GM23248 (cell line): ENCODE measurements at regions not wholly inside any gene's neighbourhood (a gene's known extent, or its start where the extent isn't known, plus 50 kb on each side); places are given as distances from the start of the nearest gene placed in this dataset.

Experiments used
- DNase-seq: peaks from one replicate; pipeline ENCODE4 v3.0.0-alpha.2; 2015
- H2AFZ ChIP-seq: fragments of 200-600 bp; sonication (generic); 2 replicates; pipeline ENCODE4 v1.6.1; 2016; ENCODE audit warnings: antibody characterized with exemption
- H3F3A ChIP-seq: fragments of 200-600 bp; sonication (generic); 2 replicates; pipeline ENCODE4 v1.6.1; 2016; ENCODE audit warnings: mild to moderate bottlenecking, antibody characterized with exemption, mixed run types; ENCODE audit not compliant: insufficient read depth
- H3K27ac ChIP-seq: fragments of 200-600 bp; sonication (generic); 2 replicates; pipeline ENCODE4 v1.5.1; 2016; ENCODE audit warnings: mild to moderate bottlenecking
- H3K27me3 ChIP-seq: fragments of 200-600 bp; sonication (generic); replicated peaks from 2 replicates; pipeline ENCODE4 v1.6.1; 2016; ENCODE audit warnings: mild to moderate bottlenecking; ENCODE audit not compliant: insufficient read depth
- H3K36me3 ChIP-seq: fragments of 200-600 bp; sonication (generic); 2 replicates; pipeline ENCODE4 v1.6.1; 2016; ENCODE audit warnings: low read depth, mild to moderate bottlenecking
- H3K4me1 ChIP-seq: fragments of 200-600 bp; sonication (generic); 2 replicates; pipeline ENCODE4 v1.6.1; 2016; ENCODE audit warnings: mild to moderate bottlenecking; ENCODE audit not compliant: insufficient read depth
- H3K4me2 ChIP-seq: fragments of 200-600 bp; sonication (generic); one replicate; pipeline ENCODE4 v1.6.1; 2016; ENCODE audit warnings: mild to moderate bottlenecking; ENCODE audit not compliant: unreplicated experiment
- H3K4me3 ChIP-seq: fragments of 200-600 bp; sonication (generic); 2 replicates; pipeline ENCODE4 v1.5.1; 2016; ENCODE audit warnings: mild to moderate bottlenecking
- H3K79me2 ChIP-seq: fragments of 200-600 bp; sonication (generic); 2 replicates; pipeline ENCODE4 v1.6.1; 2016; ENCODE audit warnings: mild to moderate bottlenecking; ENCODE audit not compliant: insufficient read depth
- H3K9ac ChIP-seq: fragments of 200-600 bp; sonication (generic); 2 replicates; pipeline ENCODE4 v1.6.1; 2016; ENCODE audit warnings: mild to moderate bottlenecking
- H3K9me2 ChIP-seq: fragments of 200-600 bp; sonication (generic); 2 replicates; pipeline ENCODE4 v1.6.1; 2016; ENCODE audit warnings: mixed run types, mild to moderate bottlenecking, moderate library complexity; ENCODE audit not compliant: insufficient read depth
- H3K9me3 ChIP-seq: fragments of 200-600 bp; sonication (generic); one replicate; pipeline ENCODE4 v1.6.1; 2017; ENCODE audit warnings: low read depth
- H4K20me1 ChIP-seq: fragments of 200-600 bp; sonication (generic); 2 replicates; pipeline ENCODE4 v1.6.0; 2016; ENCODE audit not compliant: insufficient read depth
- EZH2 ChIP-seq: fragments of 200-600 bp; sonication (generic); IDR thresholded peaks from 2 replicates; pipeline ENCODE4 v1.6.1; 2018; ENCODE audit warnings: antibody characterized with exemption, mild to moderate bottlenecking; ENCODE audit not compliant: insufficient read depth, poor library complexity, severe bottlenecking
- EZH2phosphoT487 ChIP-seq: fragments of 200-600 bp; sonication (generic); IDR thresholded peaks from 2 replicates; pipeline ENCODE4 v1.6.1; 2018; ENCODE audit warnings: antibody characterized with exemption, moderate library complexity, mild to moderate bottlenecking, low read depth; ENCODE audit not compliant: insufficient read depth
- WGBS, 2 experiments: methylation state at CpG; one replicate each; pipeline ENCODE4 v1.1.6; 2015 to 2017; ENCODE audit warnings: low lambda C conversion rate in 2 of 2, low coverage in 1 of 2; ENCODE audit errors: missing lambda C conversion rate in 2 of 2; 5-methylcytosine and 5-hydroxymethylcytosine counted together
- in situ Hi-C: fragments of 300-500 bp; cut with MboI; formaldehyde crosslinking; loops from 2 replicates; pipeline ENCODE4 v1.15.0; 2020

- TF ChIP-seq EZH2phosphoT487 (no peak), EZH2 (no peak)
- H3K9me2 ChIP-seq: no peaks in the 10 kb centered on the region
Observed at GRCh38 chr6:22819209-22819608, 249.8 kb downstream of the HDGFL1 start.

DNA sequence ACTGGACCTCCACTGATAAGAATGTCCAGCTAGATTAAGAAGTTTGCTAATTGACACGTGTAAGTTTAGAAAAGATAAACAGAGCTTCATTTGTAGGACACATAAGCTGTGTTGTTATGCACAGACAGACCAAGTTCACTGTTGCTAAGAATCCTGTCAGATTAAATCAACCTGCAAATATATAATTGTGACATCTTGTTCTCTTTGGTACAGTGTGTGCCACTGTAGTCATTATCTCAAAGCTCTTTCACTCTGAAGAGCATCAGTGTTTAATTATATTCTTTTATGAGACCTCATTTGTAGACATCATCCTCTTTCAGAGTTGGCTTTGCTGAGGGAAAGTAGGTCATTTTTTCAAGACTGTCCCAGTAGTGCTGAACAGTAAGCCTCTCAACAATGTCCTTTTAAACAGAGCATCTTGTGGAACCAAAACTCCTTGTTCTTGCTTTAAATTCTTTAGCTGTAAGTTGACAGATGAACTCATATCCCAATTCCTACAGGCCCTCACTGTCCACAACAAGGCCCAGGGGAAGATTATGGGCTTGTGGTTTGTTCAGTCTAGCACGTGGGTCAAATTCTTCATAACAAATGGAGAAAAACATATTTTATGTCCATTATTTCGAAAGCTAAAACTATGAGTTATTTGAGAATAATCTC is 252.4 kb downstream of the HDGFL1 start:
- Histone ChIP-seq H3K4me2 (no peak overlapping the region), H3K27ac (no peak overlapping the region), H3K27me3 (no peaks in the 10 kb centered on the region), H3F3A (no peaks in the 10 kb centered on the region), H3K79me2 (no peaks in the 10 kb centered on the region), H4K20me1 (no peaks in the 10 kb centered on the region), H3K4me3 (no peak overlapping the region), H3K9ac (no peak overlapping the region), H3K9me3 (no peaks in the 10 kb centered on the region), H3K9me2 (no peaks in the 10 kb centered on the region), H2AFZ (no peak overlapping the region), H3K36me3 (no peaks in the 10 kb centered on the region), H3K4me1 (peaks cover under 1% of the 10 kb centered on the region; the same call in 1 of the 2 replicates)
- WGBS, 2 experiments: 3 to 10% methylated on average over 3 of the region's 3 CpGs
- no peak for TF ChIP-seq EZH2
- DNase-seq: peak; percentile 24
- in situ Hi-C loops: no loop called here

More at GRCh38 chr6:22819209-22819608, 249.8 kb downstream of the HDGFL1 start:
- Histone ChIP-seq H3K9ac (no peak overlapping the region), H3K4me1 (no peaks in the 10 kb centered on the region; the same call in 1 of the 2 replicates), H3K4me3 (no peak overlapping the region), H3K4me2 (no peak overlapping the region), H2AFZ (no peak overlapping the region), H3K36me3 (no peaks in the 10 kb centered on the region), H3F3A (no peaks in the 10 kb centered on the region), H3K27me3 (no peaks in the 10 kb centered on the region), H3K9me3 (no peaks in the 10 kb centered on the region), H4K20me1 (no peaks in the 10 kb centered on the region), H3K79me2 (no peaks in the 10 kb centered on the region), H3K27ac (no peak overlapping the region)
- in situ Hi-C loops: no loop called here
- WGBS, 2 experiments: 55 to 80% methylated on average over 1 of the region's 1 CpG
- DNase-seq: no peak

- Histone ChIP-seq H3K4me1 (peaks cover 20% of the 10 kb centered on the region), H3K36me3 (no peaks in the 10 kb centered on the region), H3K9me3 (no peaks in the 10 kb centered on the region), H3K9me2 (no peaks in the 10 kb centered on the region), H3K9ac (no peak overlapping the region), H3K79me2 (no peaks in the 10 kb centered on the region), H2AFZ (no peak overlapping the region), H3K4me3 (no peak overlapping the region), H3K4me2 (no peak overlapping the region), H3K27me3 (no peaks in the 10 kb centered on the region), H4K20me1 (no peaks in the 10 kb centered on the region), H3K27ac (no peak overlapping the region), H3F3A (no peaks in the 10 kb centered on the region)
- WGBS, 2 experiments: 71 to 74% methylated on average over 3 of the region's 3 CpGs
- TF ChIP-seq EZH2phosphoT487 (no peak), EZH2 (no peak)
- in situ Hi-C loops: no loop called here
- no peak for DNase-seq
Observed at GRCh38 chr6:22825210-22825609, 255.8 kb downstream of the HDGFL1 start.

DNA sequence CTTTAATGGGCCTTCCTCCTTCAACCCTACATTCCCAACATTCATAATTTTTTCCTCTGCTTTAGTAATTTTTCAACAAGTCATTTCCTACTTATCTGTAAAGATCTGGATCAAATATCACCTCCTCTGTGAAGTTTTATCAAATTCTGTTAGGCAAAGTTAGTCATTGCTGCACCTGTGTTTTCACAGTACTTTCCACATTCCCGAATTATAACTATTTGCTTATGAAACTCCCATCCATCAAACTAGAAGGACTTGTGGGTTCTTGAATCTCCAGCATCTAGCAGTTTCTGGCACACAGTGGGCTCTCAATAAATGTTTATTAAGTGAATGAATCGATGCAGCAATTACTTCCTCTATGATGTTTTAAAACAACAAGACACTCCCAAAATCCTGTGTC is 257.6 kb downstream of the HDGFL1 start:
- H3K4me1 ChIP-seq: peaks cover 20% of the 10 kb centered on the region
- no peaks in the 10 kb centered on the region for H3K36me3 ChIP-seq
- in situ Hi-C loops: no loop called here
- H3K27ac ChIP-seq: no peak overlapping the region
- H3K27me3 ChIP-seq: no peaks in the 10 kb centered on the region
- H4K20me1 ChIP-seq: no peaks in the 10 kb centered on the region
- H3K4me2 ChIP-seq: no peak overlapping the region
- no peaks in the 10 kb centered on the region for H3K9me2 ChIP-seq
- 70 to 79% methylated on average over 2 of the region's 2 CpGs for WGBS, 2 experiments
- H3K9ac ChIP-seq: no peak overlapping the region
- no peaks in the 10 kb centered on the region for H3K79me2 ChIP-seq
- no peaks in the 10 kb centered on the region for H3F3A ChIP-seq
- no peak for TF ChIP-seq EZH2phosphoT487
- no peak overlapping the region for H3K4me3 ChIP-seq
- peak overlapping the region; percentile 22; the same call in 1 of the 2 replicates for H2AFZ ChIP-seq
- DNase-seq: no peak
- no peaks in the 10 kb centered on the region for H3K9me3 ChIP-seq
